ENCODE measurements at regions not wholly inside any gene's neighbourhood (a gene's known extent, or its start where the extent isn't known, plus 50 kb on each side); places are given as distances from the start of the nearest gene placed in this dataset.

DNA sequence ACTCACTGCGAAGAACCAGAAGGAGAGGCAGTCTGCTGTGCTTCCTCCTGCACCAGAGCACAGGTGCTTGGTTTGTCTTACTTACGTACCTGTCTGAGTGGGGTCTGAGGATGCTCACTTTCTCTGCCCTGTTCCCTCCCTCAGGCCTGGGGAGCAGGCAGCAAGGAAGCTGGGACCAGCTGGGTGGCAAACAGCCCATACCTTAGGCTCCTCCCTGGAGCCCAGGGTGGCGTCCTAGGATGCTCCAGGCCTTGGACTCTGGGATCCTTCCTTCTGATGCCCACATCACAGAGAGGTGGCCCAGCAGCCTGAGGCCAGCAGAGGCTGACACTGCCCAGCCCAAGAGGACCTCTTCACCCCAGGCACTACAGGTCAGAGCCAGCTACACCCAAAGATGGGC lies 593.2 kb downstream of the BRD1 start:
- H3K4me1 ChIP-seq (ENCODE audit: control insufficient read depth, insufficient read depth, low read length, poor library complexity, severe bottlenecking), result no peaks in the 10 kb centered on the region
- no peaks in the 10 kb centered on the region for H3K9me3 ChIP-seq (ENCODE audit: control insufficient read depth, low read length)
- H3K36me3 ChIP-seq (ENCODE audit: control insufficient read depth, insufficient read depth, low read length), result no peaks in the 10 kb centered on the region
- H3K4me3 ChIP-seq (ENCODE audit: insufficient read depth, low read depth, low read length, poor library complexity, severe bottlenecking), result no peak overlapping the region
- no peaks in the 10 kb centered on the region for H3K27me3 ChIP-seq (replicated peaks; ENCODE audit: control insufficient read depth, insufficient read depth, low read length, poor library complexity, severe bottlenecking)
- no peak for DNase-seq
- H3K27ac ChIP-seq (ENCODE audit: insufficient read depth, low read length, poor library complexity, severe bottlenecking), result no peak overlapping the region

DNA sequence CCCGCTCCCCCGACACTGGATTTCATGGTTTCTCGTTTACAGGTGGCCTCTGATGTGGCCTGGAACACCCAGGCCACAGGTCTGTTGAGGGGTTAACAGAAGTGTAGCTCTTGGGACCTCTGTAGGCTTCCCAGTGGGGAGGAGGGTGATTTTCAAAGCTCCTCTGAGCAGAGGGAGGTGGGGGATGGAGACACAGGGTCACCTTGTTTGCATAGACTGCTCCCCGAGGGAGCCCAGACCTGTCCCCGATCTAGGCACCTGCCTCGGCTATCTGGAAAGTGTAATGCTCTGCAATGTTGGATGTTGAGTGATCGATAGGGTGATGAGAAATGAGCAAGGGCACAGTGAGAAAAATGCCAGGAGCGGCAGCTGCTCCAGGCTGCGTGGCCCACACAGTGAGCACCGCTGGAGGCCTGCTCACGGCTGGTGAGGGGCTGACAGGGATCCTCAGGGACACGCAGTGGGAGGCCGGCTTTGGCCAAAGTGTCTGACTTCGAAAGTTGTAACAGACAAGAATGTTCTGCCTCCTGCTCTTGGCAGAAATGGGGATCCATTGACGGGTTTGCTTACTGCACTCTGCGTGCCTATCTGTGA lies 594.1 kb downstream of the BRD1 start:
- Histone ChIP-seq H3K9me3 (ENCODE audit: control insufficient read depth, low read length) (no peaks in the 10 kb centered on the region), H3K36me3 (ENCODE audit: control insufficient read depth, insufficient read depth, low read length) (no peaks in the 10 kb centered on the region), H3K27me3 (replicated peaks; ENCODE audit: control insufficient read depth, insufficient read depth, low read length, poor library complexity, severe bottlenecking) (no peaks in the 10 kb centered on the region), H3K27ac (ENCODE audit: insufficient read depth, low read length, poor library complexity, severe bottlenecking) (no peak overlapping the region), H3K4me3 (ENCODE audit: insufficient read depth, low read depth, low read length, poor library complexity, severe bottlenecking) (no peak overlapping the region), H3K4me1 (ENCODE audit: control insufficient read depth, insufficient read depth, low read length, poor library complexity, severe bottlenecking) (no peaks in the 10 kb centered on the region)
- no peak for DNase-seq

DNA sequence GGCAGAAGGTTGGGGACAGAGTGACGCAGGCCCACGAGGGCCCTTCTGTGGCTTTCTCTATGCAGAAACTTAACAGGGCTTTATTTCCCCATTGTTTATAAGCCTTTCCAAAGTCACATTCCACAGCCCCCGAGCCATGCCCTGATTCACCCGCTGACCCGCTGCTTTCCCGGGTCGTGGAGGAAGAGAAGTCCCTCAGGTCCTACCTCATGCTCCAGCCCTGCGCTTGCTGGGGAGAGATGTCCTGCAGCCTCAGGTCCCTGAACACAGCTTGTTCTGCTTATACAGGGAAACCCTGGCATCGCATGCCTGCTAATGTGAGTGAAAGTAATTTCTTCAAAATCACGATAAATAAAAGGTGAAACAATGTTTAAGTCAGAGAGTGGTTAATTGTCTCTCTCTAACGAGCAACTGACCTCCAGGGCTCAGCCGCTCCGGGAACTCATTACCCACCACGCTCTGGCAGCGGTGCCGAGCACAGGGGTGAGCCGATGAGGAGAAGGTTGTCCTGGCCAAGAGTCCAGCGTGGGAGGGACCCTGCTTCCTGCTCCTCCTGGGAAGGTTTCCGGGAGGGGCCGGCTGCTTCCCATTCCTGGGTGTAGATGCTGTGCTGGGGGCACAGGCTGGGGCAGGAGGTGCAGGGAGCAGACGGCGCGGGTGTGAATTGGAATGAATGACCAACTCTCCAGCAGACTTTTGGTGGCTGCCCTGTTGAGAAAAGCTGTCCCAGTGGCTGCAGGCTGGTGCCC lies 595.2 kb downstream of the BRD1 start:
- no peaks in the 10 kb centered on the region for H3K4me1 ChIP-seq (ENCODE audit: control insufficient read depth, insufficient read depth, low read length, poor library complexity, severe bottlenecking)
- DNase-seq, result no peak

DNA sequence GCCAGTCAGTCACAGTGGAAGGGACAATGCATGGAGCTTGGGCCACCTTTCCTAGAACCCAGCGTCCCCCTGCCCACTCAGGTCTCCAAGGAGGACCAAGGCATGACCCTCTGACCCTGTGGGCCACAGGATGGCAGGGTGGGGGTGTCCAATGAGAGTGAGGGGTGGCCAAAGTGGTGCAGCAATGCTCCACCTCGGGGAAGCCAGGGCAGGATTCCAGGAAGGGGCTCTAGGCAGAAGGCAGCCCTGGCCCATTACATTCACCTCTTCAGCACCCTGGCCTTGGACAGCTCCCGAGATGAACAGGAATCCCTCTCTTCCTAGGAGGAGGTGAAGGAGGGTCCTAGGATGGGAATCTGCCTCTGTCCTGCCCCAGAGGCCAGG lies 597.5 kb downstream of the BRD1 start:
- Histone ChIP-seq H3K9me3 (ENCODE audit: control insufficient read depth, low read length) (no peaks in the 10 kb centered on the region), H3K36me3 (ENCODE audit: control insufficient read depth, insufficient read depth, low read length) (no peaks in the 10 kb centered on the region), H3K4me3 (ENCODE audit: insufficient read depth, low read depth, low read length, poor library complexity, severe bottlenecking) (no peak overlapping the region), H3K27me3 (replicated peaks; ENCODE audit: control insufficient read depth, insufficient read depth, low read length, poor library complexity, severe bottlenecking) (no peaks in the 10 kb centered on the region), H3K4me1 (ENCODE audit: control insufficient read depth, insufficient read depth, low read length, poor library complexity, severe bottlenecking) (no peaks in the 10 kb centered on the region), H3K27ac (ENCODE audit: insufficient read depth, low read length, poor library complexity, severe bottlenecking) (no peak overlapping the region)
- DNase-seq, result no peak

More for the DNA sequence above, 595.2 kb downstream of the BRD1 start:
- Histone ChIP-seq H3K27me3 (replicated peaks; ENCODE audit: control insufficient read depth, insufficient read depth, low read length, poor library complexity, severe bottlenecking) (no peaks in the 10 kb centered on the region), H3K27ac (ENCODE audit: insufficient read depth, low read length, poor library complexity, severe bottlenecking) (no peak overlapping the region), H3K9me3 (ENCODE audit: control insufficient read depth, low read length) (no peaks in the 10 kb centered on the region), H3K36me3 (ENCODE audit: control insufficient read depth, insufficient read depth, low read length) (no peaks in the 10 kb centered on the region), H3K4me3 (ENCODE audit: insufficient read depth, low read depth, low read length, poor library complexity, severe bottlenecking) (no peak overlapping the region)

DNA sequence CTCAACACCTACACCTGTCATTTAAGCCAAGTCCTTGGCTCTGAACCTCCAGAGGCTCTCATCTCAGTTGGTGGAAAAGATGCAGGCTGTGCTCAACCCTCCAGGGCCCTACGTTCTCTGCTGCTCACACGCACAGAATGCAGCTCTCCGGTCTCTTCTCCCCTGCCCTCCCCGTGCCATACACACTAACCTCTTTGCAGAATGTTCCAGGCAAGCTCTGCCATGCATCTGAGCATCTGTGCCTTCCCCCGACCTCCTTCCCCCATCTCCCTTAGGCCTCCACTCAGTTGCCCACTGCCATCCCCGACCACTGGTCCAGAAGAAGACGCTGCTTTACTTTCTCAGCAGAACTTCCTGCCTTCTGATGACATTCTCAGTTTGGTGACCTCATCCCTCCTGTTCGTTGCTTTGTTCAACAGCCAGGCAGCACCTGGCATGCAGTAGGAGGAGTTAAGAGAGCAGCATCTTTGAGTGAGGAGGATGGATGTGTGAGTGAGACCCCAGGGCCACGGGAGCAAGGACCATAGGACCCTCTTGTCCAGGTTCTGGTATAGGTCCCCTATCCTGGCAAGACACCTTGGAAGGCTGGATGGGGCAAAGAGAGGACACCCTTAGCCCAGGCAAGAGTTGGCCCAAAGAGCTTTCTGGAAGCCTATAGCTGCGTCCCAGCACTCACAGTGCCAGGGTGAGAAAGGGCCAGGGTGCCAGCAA lies 598.0 kb downstream of the BRD1 start:
- Histone ChIP-seq H3K9me3 (ENCODE audit: control insufficient read depth, low read length) (no peaks in the 10 kb centered on the region), H3K4me3 (ENCODE audit: insufficient read depth, low read depth, low read length, poor library complexity, severe bottlenecking) (no peak overlapping the region), H3K36me3 (ENCODE audit: control insufficient read depth, insufficient read depth, low read length) (no peaks in the 10 kb centered on the region), H3K27me3 (replicated peaks; ENCODE audit: control insufficient read depth, insufficient read depth, low read length, poor library complexity, severe bottlenecking) (no peaks in the 10 kb centered on the region), H3K27ac (ENCODE audit: insufficient read depth, low read length, poor library complexity, severe bottlenecking) (no peak overlapping the region), H3K4me1 (ENCODE audit: control insufficient read depth, insufficient read depth, low read length, poor library complexity, severe bottlenecking) (no peaks in the 10 kb centered on the region)
- DNase-seq, result no peak

DNA sequence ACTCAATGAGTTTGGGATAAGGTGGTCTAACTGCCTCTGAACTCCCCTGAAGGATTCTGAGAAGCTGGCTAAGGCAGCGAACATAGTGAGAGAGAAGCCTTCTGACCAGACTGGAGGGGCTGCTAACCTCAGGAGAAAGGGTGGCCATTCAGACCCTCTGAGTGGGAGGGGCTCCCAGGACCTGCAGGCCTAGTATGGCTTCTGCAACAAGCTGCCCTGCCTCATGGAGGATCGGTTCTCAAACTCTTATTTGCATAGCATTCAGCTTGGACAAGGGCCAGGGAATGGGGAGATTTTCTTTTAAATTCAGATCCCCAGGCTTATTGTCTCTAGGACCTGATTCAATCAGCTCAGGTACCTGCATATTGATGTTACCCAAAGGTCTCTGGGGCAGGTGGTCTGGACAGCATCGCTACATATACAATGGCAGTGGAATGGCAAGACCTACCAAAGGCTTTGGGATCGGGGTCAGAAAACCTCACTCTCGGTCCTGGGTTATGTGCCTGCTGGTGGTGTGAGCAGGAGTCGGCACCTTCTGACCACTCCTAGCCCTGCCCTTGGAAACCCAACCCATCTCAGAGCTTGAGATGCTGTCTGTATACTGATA lies 599.1 kb downstream of the BRD1 start:
- Histone ChIP-seq H3K36me3 (ENCODE audit: control insufficient read depth, insufficient read depth, low read length) (no peaks in the 10 kb centered on the region), H3K27ac (ENCODE audit: insufficient read depth, low read length, poor library complexity, severe bottlenecking) (no peak overlapping the region), H3K27me3 (replicated peaks; ENCODE audit: control insufficient read depth, insufficient read depth, low read length, poor library complexity, severe bottlenecking) (no peaks in the 10 kb centered on the region), H3K4me3 (ENCODE audit: insufficient read depth, low read depth, low read length, poor library complexity, severe bottlenecking) (no peak overlapping the region), H3K9me3 (ENCODE audit: control insufficient read depth, low read length) (no peaks in the 10 kb centered on the region), H3K4me1 (ENCODE audit: control insufficient read depth, insufficient read depth, low read length, poor library complexity, severe bottlenecking) (no peaks in the 10 kb centered on the region)
- DNase-seq, result no peak

DNA sequence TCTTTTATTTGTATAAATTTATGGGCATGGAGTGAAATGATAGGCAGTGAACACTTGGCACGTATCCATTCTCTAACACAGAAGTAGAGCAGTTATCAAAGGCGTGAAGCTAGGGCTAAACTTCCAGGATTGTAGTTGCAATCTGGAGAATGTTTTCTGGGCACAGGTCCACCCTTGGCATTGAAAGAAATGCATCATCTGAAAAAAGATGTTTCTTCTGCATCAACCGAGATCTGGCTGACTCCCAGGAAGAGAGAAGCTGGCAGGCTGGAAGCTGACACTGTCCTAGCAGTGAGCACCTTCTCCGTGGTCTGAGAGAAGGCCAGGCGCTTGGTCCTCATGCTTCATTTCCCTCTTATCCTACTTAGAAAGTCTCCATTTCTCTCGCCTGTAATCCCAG lies 600.0 kb downstream of the BRD1 start:
- Histone ChIP-seq H3K27ac (ENCODE audit: insufficient read depth, low read length, poor library complexity, severe bottlenecking) (no peak overlapping the region), H3K36me3 (ENCODE audit: control insufficient read depth, insufficient read depth, low read length) (no peaks in the 10 kb centered on the region), H3K9me3 (ENCODE audit: control insufficient read depth, low read length) (no peaks in the 10 kb centered on the region), H3K27me3 (replicated peaks; ENCODE audit: control insufficient read depth, insufficient read depth, low read length, poor library complexity, severe bottlenecking) (no peaks in the 10 kb centered on the region), H3K4me1 (ENCODE audit: control insufficient read depth, insufficient read depth, low read length, poor library complexity, severe bottlenecking) (no peaks in the 10 kb centered on the region), H3K4me3 (ENCODE audit: insufficient read depth, low read depth, low read length, poor library complexity, severe bottlenecking) (no peak overlapping the region)
- no peak for DNase-seq

DNA sequence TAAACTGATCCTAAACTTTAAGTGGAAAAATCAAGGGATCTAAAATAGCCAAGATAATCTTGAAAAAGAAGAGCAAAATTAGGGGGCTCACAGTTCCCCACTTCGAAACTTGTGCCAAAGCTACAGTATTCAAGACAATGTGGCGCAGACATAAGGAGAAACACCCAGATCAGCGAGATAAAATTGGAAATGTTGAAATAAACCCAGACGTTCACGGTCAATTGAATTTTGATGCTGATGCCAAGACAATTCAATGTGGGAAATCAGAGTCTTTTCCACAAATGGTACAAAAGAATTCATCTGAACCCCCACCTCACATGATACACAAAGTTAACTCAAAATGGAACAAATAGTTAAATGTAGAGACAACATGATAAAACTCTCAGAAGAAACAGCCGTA lies 601.6 kb downstream of the BRD1 start:
- Histone ChIP-seq H3K9me3 (ENCODE audit: control insufficient read depth, low read length) (no peaks in the 10 kb centered on the region), H3K4me3 (ENCODE audit: insufficient read depth, low read depth, low read length, poor library complexity, severe bottlenecking) (no peak overlapping the region), H3K27ac (ENCODE audit: insufficient read depth, low read length, poor library complexity, severe bottlenecking) (no peak overlapping the region), H3K27me3 (replicated peaks; ENCODE audit: control insufficient read depth, insufficient read depth, low read length, poor library complexity, severe bottlenecking) (no peaks in the 10 kb centered on the region), H3K36me3 (ENCODE audit: control insufficient read depth, insufficient read depth, low read length) (no peaks in the 10 kb centered on the region), H3K4me1 (ENCODE audit: control insufficient read depth, insufficient read depth, low read length, poor library complexity, severe bottlenecking) (no peaks in the 10 kb centered on the region)
- no peak for DNase-seq

DNA sequence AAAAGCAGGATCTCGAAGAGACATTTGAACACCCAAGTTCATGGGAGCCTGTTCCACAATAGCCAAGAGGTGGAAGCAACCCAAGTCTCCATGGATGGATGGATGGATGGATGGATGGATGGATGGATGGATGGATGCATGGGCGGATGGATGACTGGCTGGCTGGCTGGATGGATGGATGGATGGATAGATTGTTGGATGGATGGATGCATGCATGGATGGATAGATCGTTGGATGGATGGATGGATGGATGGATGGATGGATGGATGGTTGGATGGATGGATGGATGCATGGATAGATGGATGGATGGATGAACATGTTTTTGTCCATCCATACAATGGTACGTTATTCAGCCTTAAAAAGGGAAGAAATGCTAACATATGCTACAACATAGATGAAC lies 603.4 kb downstream of the BRD1 start:
- H3K27me3 ChIP-seq (replicated peaks; ENCODE audit: control insufficient read depth, insufficient read depth, low read length, poor library complexity, severe bottlenecking), result no peaks in the 10 kb centered on the region
- H3K36me3 ChIP-seq (ENCODE audit: control insufficient read depth, insufficient read depth, low read length), result no peaks in the 10 kb centered on the region
- no peaks in the 10 kb centered on the region for H3K4me1 ChIP-seq (ENCODE audit: control insufficient read depth, insufficient read depth, low read length, poor library complexity, severe bottlenecking)
- DNase-seq, result no peak
- H3K9me3 ChIP-seq (ENCODE audit: control insufficient read depth, low read length), result no peaks in the 10 kb centered on the region
- no peak overlapping the region for H3K4me3 ChIP-seq (ENCODE audit: insufficient read depth, low read depth, low read length, poor library complexity, severe bottlenecking)
- no peak overlapping the region for H3K27ac ChIP-seq (ENCODE audit: insufficient read depth, low read length, poor library complexity, severe bottlenecking)

DNA sequence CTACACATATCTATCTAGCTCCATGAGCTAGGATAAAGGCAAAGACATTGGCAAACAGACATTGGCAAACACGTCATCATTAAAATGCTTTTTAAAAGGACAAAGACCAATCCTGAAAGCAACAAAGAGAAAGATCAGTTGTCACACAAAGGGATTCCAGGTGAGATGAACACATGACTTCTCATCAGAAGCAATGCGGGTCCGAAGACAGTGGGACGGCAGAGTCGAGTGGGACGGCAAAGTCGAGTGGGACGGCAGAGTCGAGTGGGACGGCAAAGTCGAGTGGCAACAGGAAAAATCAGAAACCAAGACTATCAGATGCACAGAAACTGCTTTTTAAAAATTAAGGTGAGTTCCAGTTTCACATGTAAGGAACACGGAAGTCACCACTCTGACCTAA lies 609.5 kb downstream of the BRD1 start:
- H3K27me3 ChIP-seq (replicated peaks; ENCODE audit: control insufficient read depth, insufficient read depth, low read length, poor library complexity, severe bottlenecking), result no peaks in the 10 kb centered on the region
- no peaks in the 10 kb centered on the region for H3K4me1 ChIP-seq (ENCODE audit: control insufficient read depth, insufficient read depth, low read length, poor library complexity, severe bottlenecking)
- H3K9me3 ChIP-seq (ENCODE audit: control insufficient read depth, low read length), result no peaks in the 10 kb centered on the region
- no peak overlapping the region for H3K4me3 ChIP-seq (ENCODE audit: insufficient read depth, low read depth, low read length, poor library complexity, severe bottlenecking)
- H3K27ac ChIP-seq (ENCODE audit: insufficient read depth, low read length, poor library complexity, severe bottlenecking), result no peak overlapping the region
- no peak for DNase-seq
- H3K36me3 ChIP-seq (ENCODE audit: control insufficient read depth, insufficient read depth, low read length), result no peaks in the 10 kb centered on the region
